ENCODE measurements at regions not wholly inside any gene's neighbourhood (a gene's known extent, or its start where the extent isn't known, plus 50 kb on each side); places are given as distances from the start of the nearest gene placed in this dataset.

GRCh38 chr7:109246330-109247077 is 676.8 kb downstream of the DNAJB9 start:
- H3K27ac ChIP-seq (ENCODE audit: extremely low read length, insufficient read depth, low read length) = no peak overlapping the region
- H3K4me2 ChIP-seq (ENCODE audit: low read depth, low read length) = no peak overlapping the region
- no peak overlapping the region for H3K4me3 ChIP-seq (replicated peaks in 1 of 3; ENCODE audit: insufficient read depth in 1 of 3, low read depth in 2 of 3, low read length in 3 of 3)
- H3K4me1 ChIP-seq (ENCODE audit: insufficient read depth, low read length) = no peaks in the 10 kb centered on the region
- H3K27me3 ChIP-seq (ENCODE audit: control insufficient read depth in 1 of 2, insufficient read depth in 2 of 2, low read length in 2 of 2) = no peaks in the 10 kb centered on the region
- in situ Hi-C loops (cut with HindIII; ENCODE audit: extremely low pct_ligation_motif_present, low pct_unique_long_range_greater_than_20kb) = no loop called here
- BruUV-seq (replicated peaks) = no TSS peak
- ChIA-PET POLR2A (no interaction called here), CTCF (ENCODE audit: low intra/inter-chr PET ratio, low total read pairs) (no interaction called here)
- H3K79me2 ChIP-seq (ENCODE audit: insufficient read depth, low read length) = no peaks in the 10 kb centered on the region
- H2AFZ ChIP-seq (ENCODE audit: low read length) = no peak overlapping the region
- TF ChIP-seq MTF1 (CRISPR knock-in tag; IDR thresholded peaks at IDR 0.05) = no peak
- no peak for TF ChIP-seq ZNF503 (CRISPR knock-in tag; IDR thresholded peaks at IDR 0.05)
- TF ChIP-seq ZNF230 (CRISPR knock-in tag; IDR thresholded peaks at IDR 0.05) = no peak
- no peak for TF ChIP-seq THAP11 (CRISPR knock-in tag; IDR thresholded peaks at IDR 0.05)
- no peak for TF ChIP-seq ZNF550 (CRISPR knock-in tag; IDR thresholded peaks at IDR 0.05; ENCODE audit: borderline replicate concordance)
- H3K36me3 ChIP-seq (replicated peaks in 1 of 2; ENCODE audit: control insufficient read depth in 1 of 2, insufficient read depth in 2 of 2, low read length in 2 of 2) = no peaks in the 10 kb centered on the region
- no peaks in the 10 kb centered on the region for H4K20me1 ChIP-seq (ENCODE audit: insufficient read depth, low read length)
- H3K9me3 ChIP-seq (ENCODE audit: low read length) = no peaks in the 10 kb centered on the region
- no peak for ATAC-seq
- 3% methylated on average over 10 of the region's 10 CpGs for WGBS (ENCODE audit: low lambda C conversion rate)
- no peak for FAIRE-seq
- DNase-seq (ENCODE audit: low spot score) = no peak
- no peak overlapping the region for H3K9ac ChIP-seq (ENCODE audit: insufficient read depth, low read depth, low read length)
- intact Hi-C loops (cut with micrococcal nuclease; ENCODE audit: unreplicated experiment) = no loop called here

- no peak for DNase-seq (ENCODE audit: low spot score)
- no peaks in the 10 kb centered on the region for H4K20me1 ChIP-seq (ENCODE audit: insufficient read depth, low read length)
- H3K4me1 ChIP-seq (ENCODE audit: insufficient read depth, low read length) = no peaks in the 10 kb centered on the region
- H3K4me3 ChIP-seq (replicated peaks in 1 of 3; ENCODE audit: insufficient read depth in 1 of 3, low read depth in 2 of 3, low read length in 3 of 3) = no peak overlapping the region
- H3K79me2 ChIP-seq (ENCODE audit: insufficient read depth, low read length) = no peaks in the 10 kb centered on the region
- no peaks in the 10 kb centered on the region for H3K27me3 ChIP-seq (ENCODE audit: control insufficient read depth in 1 of 2, insufficient read depth in 2 of 2, low read length in 2 of 2)
- intact Hi-C loops (cut with micrococcal nuclease; ENCODE audit: unreplicated experiment) = no loop called here
- no TSS peak for BruUV-seq (replicated peaks)
- H3K9ac ChIP-seq (ENCODE audit: insufficient read depth, low read depth, low read length) = no peak overlapping the region
- ChIA-PET POLR2A (no interaction called here), CTCF (ENCODE audit: low intra/inter-chr PET ratio, low total read pairs) (no interaction called here)
- WGBS (ENCODE audit: low lambda C conversion rate) = 4% methylated on average over 3 of the region's 3 CpGs
- no peak for FAIRE-seq
- H3K4me2 ChIP-seq (ENCODE audit: low read depth, low read length) = no peak overlapping the region
- no peaks in the 10 kb centered on the region for H3K9me3 ChIP-seq (ENCODE audit: low read length)
- no peaks in the 10 kb centered on the region for H3K36me3 ChIP-seq (replicated peaks in 1 of 2; ENCODE audit: control insufficient read depth in 1 of 2, insufficient read depth in 2 of 2, low read length in 2 of 2)
- no peak overlapping the region for H3K27ac ChIP-seq (ENCODE audit: extremely low read length, insufficient read depth, low read length)
- in situ Hi-C loops (cut with HindIII; ENCODE audit: extremely low pct_ligation_motif_present, low pct_unique_long_range_greater_than_20kb) = no loop called here
- no peak overlapping the region for H2AFZ ChIP-seq (ENCODE audit: low read length)
- ATAC-seq = no peak
- TF ChIP-seq NCOA1 (CRISPR knock-in tag; IDR thresholded peaks at IDR 0.05) = no peak
- no peak for TF ChIP-seq ZNF326 (CRISPR knock-in tag; IDR thresholded peaks at IDR 0.05; ENCODE audit: borderline replicate concordance)
- TF ChIP-seq JARID2 (CRISPR knock-in tag; IDR thresholded peaks at IDR 0.05; ENCODE audit: insufficient replicate concordance) = no peak
- no peak for TF ChIP-seq HDAC1 (CRISPR knock-in tag; IDR thresholded peaks at IDR 0.05)
- TF ChIP-seq ZNF710 (CRISPR knock-in tag; IDR thresholded peaks at IDR 0.05; ENCODE audit: borderline replicate concordance) = no peak
- TF ChIP-seq DBP (CRISPR knock-in tag; IDR thresholded peaks at IDR 0.05; ENCODE audit: not compliant biosample characterization) = no peak
- TF ChIP-seq ZNF317 (CRISPR knock-in tag; IDR thresholded peaks at IDR 0.05) = no peak
- TF ChIP-seq PPARG (CRISPR knock-in tag; conservative IDR thresholded peaks at IDR 0.05) = no peak
These were observed 687.3 kb downstream of the DNAJB9 start for GRCh38 chr7:109256762-109257560.
